ENCODE measurements at regions not wholly inside any gene's neighbourhood (a gene's known extent, or its start where the extent isn't known, plus 50 kb on each side); places are given as distances from the start of the nearest gene placed in this dataset.

- no peak for FAIRE-seq
- intact Hi-C loops (cut with micrococcal nuclease; ENCODE audit: unreplicated experiment) (no loop called here), in situ Hi-C loops (cut with HindIII; ENCODE audit: extremely low pct_ligation_motif_present, low pct_unique_long_range_greater_than_20kb) (no loop called here)
- no peak overlapping the region for H3K4me2 ChIP-seq (ENCODE audit: low read depth, low read length)
- H3K27me3 ChIP-seq (ENCODE audit: control insufficient read depth in 1 of 2, insufficient read depth in 2 of 2, low read length in 2 of 2), result no peaks in the 10 kb centered on the region
- no peaks in the 10 kb centered on the region for H4K20me1 ChIP-seq (ENCODE audit: insufficient read depth, low read length)
- ChIA-PET CTCF (ENCODE audit: low intra/inter-chr PET ratio, low total read pairs) (no interaction called here), POLR2A (no interaction called here)
- H3K9ac ChIP-seq (ENCODE audit: insufficient read depth, low read depth, low read length), result no peak overlapping the region
- no peaks in the 10 kb centered on the region for H3K79me2 ChIP-seq (ENCODE audit: insufficient read depth, low read length)
- ATAC-seq, result no peak
- no peaks in the 10 kb centered on the region for H3K9me3 ChIP-seq (ENCODE audit: low read length)
- H3K4me3 ChIP-seq (replicated peaks in 1 of 3; ENCODE audit: insufficient read depth in 1 of 3, low read depth in 2 of 3, low read length in 3 of 3), result no peak overlapping the region
- H3K4me1 ChIP-seq (ENCODE audit: insufficient read depth, low read length), result no peaks in the 10 kb centered on the region
- DNase-seq (ENCODE audit: low spot score), result no peak
- no peak overlapping the region for H2AFZ ChIP-seq (ENCODE audit: low read length)
- 56% methylated on average over 6 of the region's 6 CpGs for WGBS (ENCODE audit: low lambda C conversion rate)
- H3K27ac ChIP-seq (ENCODE audit: extremely low read length, insufficient read depth, low read length), result no peak overlapping the region
- TF ChIP-seq ZBTB25 (CRISPR knock-in tag; IDR thresholded peaks at IDR 0.05), result no peak
- no peak for TF ChIP-seq ZNF101 (CRISPR knock-in tag; IDR thresholded peaks at IDR 0.05; ENCODE audit: borderline replicate concordance, low read depth)
- no peak for TF ChIP-seq FOXK1 (CRISPR knock-in tag; IDR thresholded peaks at IDR 0.05; ENCODE audit: borderline replicate concordance, low read depth)
- TF ChIP-seq TRIM22 (IDR thresholded peaks at IDR 0.05), result no peak
- no peak for TF ChIP-seq ZNF253 (CRISPR knock-in tag; IDR thresholded peaks at IDR 0.05; ENCODE audit: borderline replicate concordance)
- no TSS peak for BruUV-seq (replicated peaks)
- no peaks in the 10 kb centered on the region for H3K36me3 ChIP-seq (replicated peaks in 1 of 2; ENCODE audit: control insufficient read depth in 1 of 2, insufficient read depth in 2 of 2, low read length in 2 of 2)
Observed at GRCh38 chr21:35338881-35339632, 290.0 kb upstream of the RUNX1 start.

GRCh38 chr21:35338281-35338680 is 289.2 kb upstream of the RUNX1 start:
- no peak overlapping the region for H2AFZ ChIP-seq (ENCODE audit: low read length)
- in situ Hi-C loops (cut with HindIII; ENCODE audit: extremely low pct_ligation_motif_present, low pct_unique_long_range_greater_than_20kb), result no loop called here
- H3K27ac ChIP-seq (ENCODE audit: extremely low read length, insufficient read depth, low read length), result no peak overlapping the region
- CTCF ChIA-PET (ENCODE audit: low intra/inter-chr PET ratio, low total read pairs), result no interaction called here
- H3K79me2 ChIP-seq (ENCODE audit: insufficient read depth, low read length), result no peaks in the 10 kb centered on the region
- DNase-seq (ENCODE audit: low spot score), result no peak
- no peaks in the 10 kb centered on the region for H3K27me3 ChIP-seq (ENCODE audit: control insufficient read depth in 1 of 2, insufficient read depth in 2 of 2, low read length in 2 of 2)
- TF ChIP-seq ZNF121 (CRISPR knock-in tag; IDR thresholded peaks at IDR 0.05) (no peak), HES4 (CRISPR knock-in tag; IDR thresholded peaks at IDR 0.05; ENCODE audit: borderline replicate concordance) (no peak), MYPOP (CRISPR knock-in tag; IDR thresholded peaks at IDR 0.05) (no peak), RBFOX2 (IDR thresholded peaks at IDR 0.05; ENCODE audit: low read depth, low read length) (no peak)
- H3K4me1 ChIP-seq (ENCODE audit: insufficient read depth, low read length), result no peaks in the 10 kb centered on the region
- H3K4me3 ChIP-seq (replicated peaks in 1 of 3; ENCODE audit: insufficient read depth in 1 of 3, low read depth in 2 of 3, low read length in 3 of 3), result no peak overlapping the region
- H3K36me3 ChIP-seq (replicated peaks in 1 of 2; ENCODE audit: control insufficient read depth in 1 of 2, insufficient read depth in 2 of 2, low read length in 2 of 2), result no peaks in the 10 kb centered on the region
- no peaks in the 10 kb centered on the region for H3K9me3 ChIP-seq (ENCODE audit: low read length)
- POLR2A ChIA-PET, result no interaction called here
- H3K4me2 ChIP-seq (ENCODE audit: low read depth, low read length), result no peak overlapping the region
- no peak for ATAC-seq
- no peak for FAIRE-seq
- H4K20me1 ChIP-seq (ENCODE audit: insufficient read depth, low read length), result no peaks in the 10 kb centered on the region
- H3K9ac ChIP-seq (ENCODE audit: insufficient read depth, low read depth, low read length), result no peak overlapping the region
- intact Hi-C loops (cut with micrococcal nuclease; ENCODE audit: unreplicated experiment), result no loop called here
- no TSS peak for BruUV-seq (replicated peaks)
- WGBS (ENCODE audit: low lambda C conversion rate), result 3% methylated on average over 1 of the region's 1 CpG

Data from HepG2 (cell line).